H1 (cell line): ENCODE measurements at regions not wholly inside any gene's neighbourhood (a gene's known extent, or its start where the extent isn't known, plus 50 kb on each side); places are given as distances from the start of the nearest gene placed in this dataset.

Experiments used
- CTCF ChIA-PET: fragments of 300-600 bp; sonication (Branson Sonifier 250); formaldehyde crosslinking; loops from one replicate; lab custom pipeline; 2021; ENCODE audit not compliant: partially characterized antibody; lab: Charles Lee
- POLR2A ChIA-PET: fragments of 300-600 bp; sonication (Branson Sonifier 250); formaldehyde crosslinking; loops from one replicate; lab custom pipeline; 2021; ENCODE audit warnings: inconsistent platforms; ENCODE audit not compliant: partially characterized antibody; lab: Charles Lee
- DNase-seq, 2 experiments: peaks; one replicate each; pipeline versions ENCODE4 v3.0.0 to v3.0.0-alpha.2; 2010 to 2022; ENCODE audit warnings: low spot score in 2 of 2, low read depth in 1 of 2, mixed read lengths in 1 of 2
- FAIRE-seq: peaks from 2 replicates; lab custom pipeline; 2011; peaks lifted over from hg19 to GRCh38; lab: Jason Lieb, UNC
- H2AFZ ChIP-seq: 2 replicates; pipeline ENCODE4 v1.8.1; 2012; ENCODE audit warnings: low read length, inconsistent platforms
- H2AK5ac ChIP-seq: 2 replicates; pipeline ENCODE4 v1.6.1; 2013; ENCODE audit warnings: low read depth, low read length
- H2BK120ac ChIP-seq: replicated peaks from 2 replicates; pipeline ENCODE3; 2013; ENCODE audit warnings: low read depth, low read length, inconsistent platforms
- H2BK12ac ChIP-seq: 2 replicates; pipeline ENCODE4 v1.6.1; 2013; ENCODE audit warnings: low read depth, low read length
- H2BK15ac ChIP-seq: 2 replicates; pipeline ENCODE4 v1.6.1; 2013; ENCODE audit warnings: low read length
- H2BK20ac ChIP-seq: 2 replicates; pipeline ENCODE4 v1.6.1; 2013; ENCODE audit warnings: low read length
- H2BK5ac ChIP-seq: 2 replicates; pipeline ENCODE4 v1.6.1; 2013; ENCODE audit warnings: low read depth, low read length
- H3K14ac ChIP-seq: 2 replicates; pipeline ENCODE4 v1.6.1; 2013; ENCODE audit warnings: inconsistent platforms; ENCODE audit not compliant: insufficient read length
- H3K18ac ChIP-seq: 2 replicates; pipeline ENCODE4 v1.6.1; 2013; ENCODE audit warnings: low read length; ENCODE audit errors: extremely low read depth
- H3K23ac ChIP-seq: 2 replicates; pipeline ENCODE4 v1.6.1; 2013; ENCODE audit warnings: inconsistent platforms; ENCODE audit not compliant: insufficient read length
- H3K23me2 ChIP-seq: 2 replicates; pipeline ENCODE4 v1.6.1; 2013; ENCODE audit warnings: low read depth, low read length
- H3K27ac ChIP-seq: 2 replicates; pipeline ENCODE4 v1.6.1; 2011; ENCODE audit warnings: low read depth, low read length, inconsistent platforms
- H3K27me3 ChIP-seq, 4 experiments: replicated peaks in 1 of 4; 1 replicate in 1 of 4; 2 replicates in 3 of 4; pipeline versions ENCODE4 v1.6.1 to v1.8.1; 2011 to 2013; ENCODE audit warnings: low read length in 3 of 4, mild to moderate bottlenecking in 3 of 4, inconsistent platforms in 2 of 4, mixed read lengths in 2 of 4, moderate library complexity in 1 of 4; ENCODE audit not compliant: control insufficient read depth in 3 of 4, insufficient read depth in 3 of 4; ENCODE audit errors: extremely low read depth in 1 of 4
- H3K36me3 ChIP-seq, 4 experiments: 2 replicates each; pipeline versions ENCODE4 v1.6.1 to v1.8.1; 2011 to 2013; ENCODE audit warnings: mild to moderate bottlenecking in 4 of 4, low read length in 3 of 4, moderate library complexity in 2 of 4, control low read depth in 1 of 4, inconsistent platforms in 1 of 4; ENCODE audit not compliant: insufficient read depth in 4 of 4, control insufficient read depth in 2 of 4
- H3K4ac ChIP-seq: replicated peaks from 2 replicates; pipeline ENCODE3; 2013; ENCODE audit warnings: low read length, low read depth, mixed read lengths, inconsistent platforms; ENCODE audit not compliant: insufficient read length
- H3K4me1 ChIP-seq, 4 experiments: replicated peaks in 1 of 4; 1 replicate in 1 of 4; 2 replicates in 3 of 4; pipeline versions ENCODE4 v1.6.1 to v1.8.1; 2011 to 2013; ENCODE audit warnings: low read length in 3 of 4, inconsistent platforms in 2 of 4, mixed read lengths in 1 of 4; ENCODE audit not compliant: insufficient read depth in 4 of 4, control insufficient read depth in 3 of 4
- H3K4me2 ChIP-seq, 2 experiments: 2 replicates each; pipeline versions ENCODE4 v1.6.1 to v1.8.1; 2011 to 2013; ENCODE audit warnings: low read depth in 2 of 2, low read length in 2 of 2, control low read depth in 1 of 2, inconsistent platforms in 1 of 2, mild to moderate bottlenecking in 1 of 2; ENCODE audit not compliant: insufficient read depth in 1 of 2
- H3K4me3 ChIP-seq, 4 experiments: fragments of 200-600, 300-600 bp in 1 of 4; sonication (generic), shearing (Covaris generic), sonication (Bioruptor Twin) in 1 of 4; 2 replicates each; pipeline versions ENCODE4 v1.5.1 to v1.8.1; 2011 to 2016; ENCODE audit warnings: low read length in 4 of 4, low read depth in 3 of 4, control low read depth in 2 of 4, inconsistent platforms in 2 of 4, mild to moderate bottlenecking in 2 of 4, mixed read lengths in 1 of 4, moderate library complexity in 1 of 4; ENCODE audit not compliant: insufficient read depth in 2 of 4; ENCODE audit errors: extremely low read depth in 1 of 4
- H3K56ac ChIP-seq: replicated peaks from 2 replicates; pipeline ENCODE3; 2013; ENCODE audit warnings: low read depth, mild to moderate bottlenecking, mixed read lengths, low read length, inconsistent platforms; ENCODE audit not compliant: insufficient read length
- H3K79me1 ChIP-seq: 2 replicates; pipeline ENCODE4 v1.6.1; 2013; ENCODE audit warnings: low read depth, low read length, control low read depth
- H3K79me2 ChIP-seq, 2 experiments: 2 replicates each; pipeline versions ENCODE4 v1.6.1 to v1.8.1; 2012 to 2013; ENCODE audit warnings: low read length in 2 of 2, mild to moderate bottlenecking in 2 of 2, inconsistent platforms in 1 of 2; ENCODE audit not compliant: insufficient read depth in 2 of 2, control insufficient read depth in 1 of 2
- H3K9ac ChIP-seq, 4 experiments: replicated peaks in 1 of 4; 1 replicate in 1 of 4; 2 replicates in 3 of 4; pipeline versions ENCODE4 v1.6.1 to v1.8.1; 2011 to 2013; ENCODE audit warnings: low read depth in 3 of 4, low read length in 3 of 4, control low read depth in 2 of 4, mild to moderate bottlenecking in 2 of 4, moderate library complexity in 2 of 4, inconsistent platforms in 1 of 4; ENCODE audit errors: extremely low read depth in 1 of 4
- H3K9me3 ChIP-seq, 2 experiments: 2 replicates each; pipeline versions ENCODE4 v1.6.1 to v1.8.1; 2012 to 2013; ENCODE audit warnings: mild to moderate bottlenecking in 2 of 2, moderate library complexity in 2 of 2, control low read depth in 1 of 2, inconsistent platforms in 1 of 2, low read depth in 1 of 2, low read length in 1 of 2, mixed read lengths in 1 of 2; ENCODE audit not compliant: insufficient read depth in 2 of 2
- H4K20me1 ChIP-seq, 2 experiments: replicated peaks in 1 of 2; 2 replicates each; pipeline versions ENCODE3 to v1.8.1; 2011 to 2013; ENCODE audit warnings: inconsistent platforms in 2 of 2, low read length in 2 of 2, mild to moderate bottlenecking in 1 of 2; ENCODE audit not compliant: insufficient read depth in 2 of 2, control insufficient read depth in 1 of 2
- H4K5ac ChIP-seq: 2 replicates; pipeline ENCODE4 v1.6.1; 2013; ENCODE audit warnings: low read length, low read depth, mixed read lengths, inconsistent platforms; ENCODE audit not compliant: insufficient read length
- H4K8ac ChIP-seq: 2 replicates; pipeline ENCODE4 v1.8.0; 2013; ENCODE audit warnings: mild to moderate bottlenecking, moderate library complexity, low read length, inconsistent platforms; ENCODE audit not compliant: insufficient read depth; ENCODE audit errors: extremely low read depth
- H4K91ac ChIP-seq: replicated peaks from 2 replicates; pipeline ENCODE3; 2013; ENCODE audit warnings: low read length, mixed read lengths, inconsistent platforms; ENCODE audit not compliant: insufficient read length
- SIRT6 ChIP-seq: IDR thresholded peaks from one replicate; pipeline ENCODE4 v1.7.1; 2012; ENCODE audit warnings: low read length, inconsistent platforms
- SUZ12 ChIP-seq: fragments of 200-600 bp; sonication (generic); IDR thresholded peaks from 2 replicates; pipeline ENCODE4 v1.6.1; 2012; ENCODE audit warnings: mild to moderate bottlenecking, inconsistent platforms, low read length, moderate library complexity, mixed read lengths
- WGBS, 2 experiments: shearing (Covaris generic) in 1 of 2; methylation state at CpG; one replicate each; pipeline versions ENCODE4 v1.1.6 to v1.1.7; 2013 to 2015; ENCODE audit warnings: low lambda C conversion rate in 2 of 2, mixed read lengths in 2 of 2, inconsistent platforms in 1 of 2, low coverage in 1 of 2, missing lambda C conversion rate in 1 of 2; ENCODE audit not compliant: insufficient replicate concordance in 2 of 2, insufficient coverage in 1 of 2, insufficient read length in 1 of 2; ENCODE audit errors: extremely low coverage in 1 of 2, missing lambda C conversion rate in 1 of 2; 5-methylcytosine and 5-hydroxymethylcytosine counted together
- TF ChIP-seq, protein P1 (sequence below): IDR thresholded peaks from 2 replicates; pipeline ENCODE4 v1.6.1; 2012; ENCODE audit warnings: inconsistent platforms

DNA sequence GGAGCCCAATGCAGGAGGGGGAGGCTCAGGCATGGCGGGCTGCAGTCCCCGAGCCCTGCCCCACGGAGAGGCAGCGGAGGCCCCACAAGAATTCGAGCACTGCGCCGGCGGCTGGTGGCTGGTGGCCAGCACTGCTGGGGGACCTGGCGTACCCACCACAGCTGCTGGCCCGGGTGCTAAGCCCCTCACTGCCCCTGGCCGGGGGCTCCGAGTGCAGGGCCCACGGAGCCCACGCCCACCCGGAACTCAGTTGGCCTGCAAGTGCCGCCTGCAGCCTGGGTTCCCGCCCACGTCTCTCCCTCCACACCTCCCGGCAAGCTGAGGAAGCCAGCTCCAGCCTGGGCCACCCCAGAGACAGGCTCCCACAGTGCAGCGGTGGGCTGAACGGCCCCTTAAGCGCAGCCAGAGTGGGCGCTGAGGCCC, 780.3 kb downstream of the DTWD2 start:
- H2AK5ac ChIP-seq = no peak overlapping the region
- no peak overlapping the region for H3K27ac ChIP-seq
- H3K9ac ChIP-seq = no peak overlapping the region
- FAIRE-seq (no peak), DNase-seq (no peak)
- H3K4me1 ChIP-seq = no peaks in the 10 kb centered on the region
- H3K36me3 ChIP-seq = peaks cover 0 to 6% (median 0%) of the 10 kb centered on the region in 4 experiments; a peak in 1 of 8 replicates
- CTCF ChIA-PET = no interaction called here
- H2BK5ac ChIP-seq = no peak overlapping the region
- H3K4me2 ChIP-seq = no peak overlapping the region
- H3K18ac ChIP-seq = no peak overlapping the region
- no peak overlapping the region for H2BK120ac ChIP-seq
- H3K27me3 ChIP-seq = no peaks in the 10 kb centered on the region
- TF ChIP-seq SIRT6 (no peak), SUZ12 (no peak)
- TF ChIP-seq, protein P1, sequence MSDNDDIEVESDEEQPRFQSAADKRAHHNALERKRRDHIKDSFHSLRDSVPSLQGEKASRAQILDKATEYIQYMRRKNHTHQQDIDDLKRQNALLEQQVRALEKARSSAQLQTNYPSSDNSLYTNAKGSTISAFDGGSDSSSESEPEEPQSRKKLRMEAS = no peak
- TF ChIP-seq, all 59 proteins: peak for 0
- H2BK15ac ChIP-seq = no peak overlapping the region
- no peak overlapping the region for H4K91ac ChIP-seq
- no peak overlapping the region for H4K5ac ChIP-seq
- H3K79me2 ChIP-seq = no peaks in the 10 kb centered on the region
- no peak overlapping the region for H4K8ac ChIP-seq
- H3K56ac ChIP-seq = no peak overlapping the region
- H2AFZ ChIP-seq = no peak overlapping the region
- POLR2A ChIA-PET = no interaction called here
- peaks cover 13 to 25% of the 10 kb centered on the region in 2 experiments for H3K9me3 ChIP-seq
- no peaks in the 10 kb centered on the region for H4K20me1 ChIP-seq
- WGBS, 2 experiments = 93% methylated on average over 8 of the region's 23 CpGs; no CpG with 5 or more reads in 1 of the 2 experiments
- H2BK12ac ChIP-seq = no peak overlapping the region
- no peak overlapping the region for H3K4me3 ChIP-seq
- no peaks in the 10 kb centered on the region for H3K79me1 ChIP-seq
- no peak overlapping the region for H2BK20ac ChIP-seq
- no peaks in the 10 kb centered on the region for H3K23me2 ChIP-seq
- H3K23ac ChIP-seq = no peak overlapping the region
- H3K14ac ChIP-seq = no peak overlapping the region
- H3K4ac ChIP-seq = no peak overlapping the region
